ENCODE measurements at regions not wholly inside any gene's neighbourhood (a gene's known extent, or its start where the extent isn't known, plus 50 kb on each side); places are given as distances from the start of the nearest gene placed in this dataset.

GRCh38 chr2:125455110-125455509 is 1200.8 kb upstream of the GYPC start:
- DNase-seq (no peak), FAIRE-seq (no peak)
- Histone ChIP-seq H3K27ac (ENCODE audit: low read depth in 2 of 2, low read length in 2 of 2) (no peak overlapping the region), H3K36me3 (ENCODE audit: control insufficient read depth in 2 of 3, insufficient read depth in 3 of 3, low read length in 3 of 3) (no peaks in the 10 kb centered on the region), H3K9me3 (ENCODE audit: control insufficient read depth in 2 of 3, insufficient read depth in 1 of 3, low read length in 3 of 3) (no peaks in the 10 kb centered on the region), H3K9ac (ENCODE audit: low read length in 3 of 3) (no peak overlapping the region), H3K4me1 (ENCODE audit: control insufficient read depth in 2 of 3, insufficient read depth in 2 of 3, low read depth in 1 of 3, low read length in 3 of 3) (no peaks in the 10 kb centered on the region), H3K4me3 (ENCODE audit: low read length in 3 of 3) (no peak overlapping the region), H3K27me3 (ENCODE audit: control insufficient read depth, insufficient read depth, low read length) (no peaks in the 10 kb centered on the region)
- no peak for TF ChIP-seq CTCF (IDR thresholded peaks at IDR 0.05; ENCODE audit: borderline replicate concordance, extremely low read depth, insufficient read depth)
- intact Hi-C loops (cut with DNase I): no loop called here

- TF ChIP-seq CTCF (IDR thresholded peaks at IDR 0.05; ENCODE audit: borderline replicate concordance, extremely low read depth, insufficient read depth): no peak
- Histone ChIP-seq H3K27ac (ENCODE audit: low read depth in 2 of 2, low read length in 2 of 2) (no peak overlapping the region), H3K36me3 (ENCODE audit: control insufficient read depth in 2 of 3, insufficient read depth in 3 of 3, low read length in 3 of 3) (no peaks in the 10 kb centered on the region), H3K4me3 (ENCODE audit: low read length in 3 of 3) (no peak overlapping the region), H3K4me1 (ENCODE audit: control insufficient read depth in 2 of 3, insufficient read depth in 2 of 3, low read depth in 1 of 3, low read length in 3 of 3) (no peaks in the 10 kb centered on the region), H3K27me3 (ENCODE audit: control insufficient read depth, insufficient read depth, low read length) (no peaks in the 10 kb centered on the region), H3K9me3 (ENCODE audit: control insufficient read depth in 2 of 3, insufficient read depth in 1 of 3, low read length in 3 of 3) (no peaks in the 10 kb centered on the region), H3K9ac (ENCODE audit: low read length in 3 of 3) (no peak overlapping the region)
- FAIRE-seq (no peak), DNase-seq (peak in 2 of 5 donors; percentile 26 to 31)
- intact Hi-C loops (cut with DNase I): no loop called here
Measured at GRCh38 chr2:125456693-125457363, 1199.1 kb upstream of the GYPC start.

- Histone ChIP-seq H3K4me3 (ENCODE audit: low read length in 3 of 3) (no peak overlapping the region), H3K9me3 (ENCODE audit: control insufficient read depth in 2 of 3, insufficient read depth in 1 of 3, low read length in 3 of 3) (peaks cover 0 to 3% (median 0%) of the 10 kb centered on the region in 3 donors), H3K27ac (ENCODE audit: low read depth in 2 of 2, low read length in 2 of 2) (no peak overlapping the region), H3K36me3 (ENCODE audit: control insufficient read depth in 2 of 3, insufficient read depth in 3 of 3, low read length in 3 of 3) (no peaks in the 10 kb centered on the region), H3K4me1 (ENCODE audit: control insufficient read depth in 2 of 3, insufficient read depth in 2 of 3, low read depth in 1 of 3, low read length in 3 of 3) (no peaks in the 10 kb centered on the region), H3K27me3 (ENCODE audit: control insufficient read depth, insufficient read depth, low read length) (no peaks in the 10 kb centered on the region), H3K9ac (ENCODE audit: low read length in 3 of 3) (no peak overlapping the region)
- peak; percentile 3 for TF ChIP-seq CTCF (IDR thresholded peaks at IDR 0.05; ENCODE audit: borderline replicate concordance, extremely low read depth, insufficient read depth)
- DNase-seq: peak; percentile 7 to 35 (median 28)
- FAIRE-seq: no peak
- intact Hi-C loops (cut with DNase I): no loop called here
Measured at GRCh38 chr2:125471963-125472362, 1184.0 kb upstream of the GYPC start.
